ENCODE measurements at regions not wholly inside any gene's neighbourhood (a gene's known extent, or its start where the extent isn't known, plus 50 kb on each side); places are given as distances from the start of the nearest gene placed in this dataset.
"Not testable (repeated sequence)": the region's sequence is repeated elsewhere in the genome, so short reads cannot be mapped to it uniquely, and the experiment has no call there.

GRCh38 chr17:16888413-16889087 lies 83.4 kb downstream of the TNFRSF13B start:
- Mint-ChIP-seq H3K4me1 (no peaks in the 10 kb centered on the region), H3K9me3 (no peaks in the 10 kb centered on the region), H3K4me3 (no peak overlapping the region), H3K36me3 (no peaks in the 10 kb centered on the region), H3K27me3 (no peaks in the 10 kb centered on the region), H3K27ac (no peak overlapping the region)
- ATAC-seq (ENCODE audit: low read depth) (no peak), DNase-seq (ENCODE audit: low spot score in 2 of 2) (no peak)

GRCh38 chr17:16887523-16888095 lies 84.3 kb downstream of the TNFRSF13B start:
- no peaks in the 10 kb centered on the region for H3K36me3 Mint-ChIP-seq
- no peaks in the 10 kb centered on the region for H3K4me1 Mint-ChIP-seq
- H3K9me3 Mint-ChIP-seq: no peaks in the 10 kb centered on the region
- H3K27me3 Mint-ChIP-seq: no peaks in the 10 kb centered on the region
- no peak for DNase-seq (ENCODE audit: low spot score in 2 of 2)
- no peak overlapping the region for H3K27ac Mint-ChIP-seq
- H3K4me3 Mint-ChIP-seq: no peak overlapping the region
- no peak for ATAC-seq (ENCODE audit: low read depth)

GRCh38 chr17:16886655-16887322 lies 85.1 kb downstream of the TNFRSF13B start:
- Mint-ChIP-seq H3K4me3 (no peak overlapping the region), H3K9me3 (no peaks in the 10 kb centered on the region), H3K27me3 (no peaks in the 10 kb centered on the region), H3K27ac (no peak overlapping the region), H3K4me1 (no peaks in the 10 kb centered on the region), H3K36me3 (no peaks in the 10 kb centered on the region)
- DNase-seq (ENCODE audit: low spot score in 2 of 2) (no peak), ATAC-seq (ENCODE audit: low read depth) (no peak)

GRCh38 chr17:16885204-16885603 lies 86.7 kb downstream of the TNFRSF13B start:
- not testable (repeated sequence) for H3K4me3 Mint-ChIP-seq; H3K36me3 Mint-ChIP-seq; ATAC-seq (ENCODE audit: low read depth); DNase-seq (ENCODE audit: low spot score in 2 of 2); H3K9me3 Mint-ChIP-seq; H3K27ac Mint-ChIP-seq; H3K4me1 Mint-ChIP-seq; H3K27me3 Mint-ChIP-seq

GRCh38 chr17:16882926-16883265 lies 89.0 kb downstream of the TNFRSF13B start:
- H3K9me3 Mint-ChIP-seq; H3K4me3 Mint-ChIP-seq; ATAC-seq (ENCODE audit: low read depth); H3K27me3 Mint-ChIP-seq; DNase-seq (ENCODE audit: low spot score in 2 of 2); H3K4me1 Mint-ChIP-seq; H3K36me3 Mint-ChIP-seq; H3K27ac Mint-ChIP-seq: not testable (repeated sequence)

- H3K9me3 Mint-ChIP-seq: peaks cover 1% of the 10 kb centered on the region
Observed at GRCh38 chr17:16882243-16882925, 89.5 kb downstream of the TNFRSF13B start.

GRCh38 chr17:16881239-16881924 lies 90.5 kb downstream of the TNFRSF13B start:
- DNase-seq (ENCODE audit: low spot score in 2 of 2): no peak

More at GRCh38 chr17:16882243-16882925, 89.5 kb downstream of the TNFRSF13B start:
- Mint-ChIP-seq H3K27me3 (peaks cover 2% of the 10 kb centered on the region), H3K4me3 (no peak overlapping the region), H3K4me1 (no peaks in the 10 kb centered on the region), H3K36me3 (no peaks in the 10 kb centered on the region), H3K27ac (no peak overlapping the region)
- no peak for DNase-seq (ENCODE audit: low spot score in 2 of 2)
- ATAC-seq (ENCODE audit: low read depth): no peak

GRCh38 chr17:16880843-16881230 lies 91.1 kb downstream of the TNFRSF13B start:
- Mint-ChIP-seq H3K36me3 (no peaks in the 10 kb centered on the region), H3K27me3 (peaks cover 5% of the 10 kb centered on the region), H3K4me1 (no peaks in the 10 kb centered on the region)

More at GRCh38 chr17:16881239-16881924, 90.5 kb downstream of the TNFRSF13B start:
- Mint-ChIP-seq H3K4me1 (no peaks in the 10 kb centered on the region), H3K27me3 (peaks cover 2% of the 10 kb centered on the region), H3K4me3 (no peak overlapping the region), H3K36me3 (no peaks in the 10 kb centered on the region), H3K27ac (no peak overlapping the region), H3K9me3 (peaks cover 1% of the 10 kb centered on the region)
- ATAC-seq (ENCODE audit: low read depth): no peak

GRCh38 chr17:16880121-16880842 lies 91.6 kb downstream of the TNFRSF13B start:
- DNase-seq (ENCODE audit: low spot score in 2 of 2) (no peak), ATAC-seq (ENCODE audit: low read depth) (no peak)
- Mint-ChIP-seq H3K36me3 (no peaks in the 10 kb centered on the region), H3K9me3 (peaks cover 1% of the 10 kb centered on the region), H3K4me3 (no peak overlapping the region), H3K27me3 (peaks cover 6% of the 10 kb centered on the region), H3K4me1 (no peaks in the 10 kb centered on the region), H3K27ac (no peak overlapping the region)

More at GRCh38 chr17:16880843-16881230, 91.1 kb downstream of the TNFRSF13B start:
- H3K9me3 Mint-ChIP-seq: peaks cover 1% of the 10 kb centered on the region
- no peak overlapping the region for H3K4me3 Mint-ChIP-seq
- no peak for ATAC-seq (ENCODE audit: low read depth)
- DNase-seq (ENCODE audit: low spot score in 2 of 2): no peak
- H3K27ac Mint-ChIP-seq: no peak overlapping the region

GRCh38 chr17:16879686-16880085 lies 92.2 kb downstream of the TNFRSF13B start:
- no peaks in the 10 kb centered on the region for H3K36me3 Mint-ChIP-seq

GRCh38 chr17:16878606-16879005 lies 93.3 kb downstream of the TNFRSF13B start:
- DNase-seq (ENCODE audit: low spot score in 2 of 2): no peak
- H3K27me3 Mint-ChIP-seq: peaks cover 6% of the 10 kb centered on the region
- no peaks in the 10 kb centered on the region for H3K36me3 Mint-ChIP-seq
- no peaks in the 10 kb centered on the region for H3K4me1 Mint-ChIP-seq
- no peak for ATAC-seq (ENCODE audit: low read depth)
- H3K9me3 Mint-ChIP-seq: peaks cover 1% of the 10 kb centered on the region
- H3K27ac Mint-ChIP-seq: no peak overlapping the region
- H3K4me3 Mint-ChIP-seq: no peak overlapping the region

More at GRCh38 chr17:16879686-16880085, 92.2 kb downstream of the TNFRSF13B start:
- DNase-seq (ENCODE audit: low spot score in 2 of 2) (no peak), ATAC-seq (ENCODE audit: low read depth) (no peak)
- peaks cover 1% of the 10 kb centered on the region for H3K9me3 Mint-ChIP-seq
- no peak overlapping the region for H3K27ac Mint-ChIP-seq
- peaks cover 6% of the 10 kb centered on the region for H3K27me3 Mint-ChIP-seq
- no peak overlapping the region for H3K4me3 Mint-ChIP-seq
- no peaks in the 10 kb centered on the region for H3K4me1 Mint-ChIP-seq

GRCh38 chr17:16878084-16878483 lies 93.8 kb downstream of the TNFRSF13B start:
- H3K27me3 Mint-ChIP-seq: peaks cover 6% of the 10 kb centered on the region
- no peak overlapping the region for H3K27ac Mint-ChIP-seq
- no peaks in the 10 kb centered on the region for H3K4me1 Mint-ChIP-seq
- peaks cover 1% of the 10 kb centered on the region for H3K9me3 Mint-ChIP-seq
- H3K4me3 Mint-ChIP-seq: no peak overlapping the region
- H3K36me3 Mint-ChIP-seq: no peaks in the 10 kb centered on the region
- no peak for DNase-seq (ENCODE audit: low spot score in 2 of 2)
- ATAC-seq (ENCODE audit: low read depth): no peak

GRCh38 chr17:16877099-16877498 lies 94.8 kb downstream of the TNFRSF13B start:
- Mint-ChIP-seq H3K4me1 (no peaks in the 10 kb centered on the region), H3K27me3 (peaks cover 6% of the 10 kb centered on the region), H3K4me3 (no peak overlapping the region), H3K36me3 (no peaks in the 10 kb centered on the region), H3K9me3 (peaks cover 1% of the 10 kb centered on the region), H3K27ac (no peak overlapping the region)
- ATAC-seq (ENCODE audit: low read depth): no peak
- DNase-seq (ENCODE audit: low spot score in 2 of 2): no peak

Data from memory B cell (primary cell).